Stimulated activated CD4-positive, alpha-beta T cell treated with anti-CD3 and anti-CD28 coated beads, Interleukin-4, amount 100 ng/mL, for 24 hours (primary cell): ENCODE measurements at regions not wholly inside any gene's neighbourhood (a gene's known extent, or its start where the extent isn't known, plus 50 kb on each side); places are given as distances from the start of the nearest gene placed in this dataset.
A peak's percentile ranks its signal among the peaks of the same experiment; 100 is the strongest.
"Not testable (repeated sequence)": the region's sequence is repeated elsewhere in the genome, so short reads cannot be mapped to it uniquely, and the experiment has no call there.

ENCODE experiments used
- DNase-seq: peaks from one replicate; pipeline ENCODE4 v3.0.0-alpha.2; 2020

DNA sequence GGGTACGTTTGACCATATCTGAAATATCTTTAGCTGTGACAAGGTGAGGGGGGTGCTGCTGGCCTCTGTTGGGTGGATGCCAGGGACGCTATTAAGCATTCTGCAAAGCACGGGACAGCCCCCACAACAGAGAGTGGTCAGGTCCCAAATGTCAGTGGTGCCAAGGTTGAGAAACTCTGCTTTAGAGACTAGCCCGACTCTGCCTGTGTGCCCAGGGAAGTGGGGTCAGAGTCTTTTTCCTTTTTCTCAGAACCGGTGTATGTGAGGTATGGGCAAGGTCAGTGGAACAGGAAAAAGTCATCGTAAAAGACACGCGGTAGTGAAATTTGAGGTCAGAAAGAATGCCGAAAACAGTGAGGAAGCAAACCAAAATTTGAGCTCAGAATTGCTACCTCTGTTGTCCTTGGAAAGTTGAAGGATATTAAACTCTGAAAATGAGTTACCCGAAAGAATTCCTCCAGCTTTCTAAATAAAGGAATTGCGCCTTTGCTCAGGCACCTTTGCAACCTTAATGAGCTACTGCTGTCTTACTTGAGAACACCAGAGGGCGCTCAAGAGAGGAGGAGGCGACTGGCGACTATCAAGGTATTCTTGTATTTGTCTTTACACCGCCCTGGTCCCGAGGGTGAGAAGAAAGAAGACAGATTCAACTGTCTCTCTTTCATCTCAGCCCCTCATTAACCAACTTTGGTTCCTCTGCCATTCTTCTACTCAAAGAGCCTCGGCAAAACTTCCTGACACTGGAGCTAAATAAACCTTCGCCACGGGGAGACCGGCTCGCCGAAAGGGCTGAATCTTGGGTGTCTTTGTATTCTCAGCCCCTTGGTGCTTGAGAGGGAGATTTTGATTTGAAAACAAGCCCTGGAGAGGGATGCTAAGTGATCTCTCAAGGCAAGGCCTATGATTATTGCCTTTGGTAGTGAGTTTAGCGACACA, 85.4 kb upstream of the OLIG2 start:
- peak; percentile 50 for DNase-seq

DNA sequence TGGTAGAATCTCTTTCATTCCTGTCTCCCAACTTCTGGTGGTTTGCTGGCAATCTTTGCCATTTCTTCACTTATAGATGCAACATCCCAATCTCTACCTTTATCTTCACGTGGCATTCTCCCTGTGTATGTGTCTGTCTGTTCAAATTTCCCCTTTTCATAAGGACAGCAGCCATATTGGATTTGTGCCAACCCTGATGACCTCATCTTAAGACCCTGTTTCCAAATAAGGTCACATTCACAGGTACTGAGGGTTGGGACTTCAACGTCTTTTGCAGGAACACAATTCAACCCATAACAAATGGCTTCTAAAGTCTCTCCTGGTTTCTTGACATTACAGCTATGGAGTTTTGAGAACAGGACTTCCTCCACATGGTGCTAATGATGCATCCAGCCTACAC, 84.5 kb upstream of the OLIG2 start:
- no peak for DNase-seq

DNA sequence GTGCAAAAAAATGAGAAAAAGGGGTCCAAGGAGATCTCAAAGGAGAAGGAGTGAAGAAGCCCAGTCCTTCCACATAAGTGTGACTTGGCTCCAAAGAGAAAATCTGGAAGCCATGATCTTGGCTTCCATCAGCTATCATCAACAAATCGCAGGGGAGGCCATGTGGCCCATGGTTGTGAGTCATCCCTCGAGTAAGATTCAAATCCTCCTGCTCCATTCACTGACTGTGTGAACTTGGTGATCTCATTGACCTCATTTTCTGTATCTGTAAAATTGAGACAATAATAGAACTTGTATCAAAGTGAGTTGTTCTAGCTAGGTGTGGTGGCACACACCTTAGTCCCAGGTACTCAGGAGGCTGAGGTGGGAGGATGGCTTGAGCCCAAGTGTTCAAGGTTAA, 79.1 kb upstream of the OLIG2 start:
- DNase-seq = no peak

DNA sequence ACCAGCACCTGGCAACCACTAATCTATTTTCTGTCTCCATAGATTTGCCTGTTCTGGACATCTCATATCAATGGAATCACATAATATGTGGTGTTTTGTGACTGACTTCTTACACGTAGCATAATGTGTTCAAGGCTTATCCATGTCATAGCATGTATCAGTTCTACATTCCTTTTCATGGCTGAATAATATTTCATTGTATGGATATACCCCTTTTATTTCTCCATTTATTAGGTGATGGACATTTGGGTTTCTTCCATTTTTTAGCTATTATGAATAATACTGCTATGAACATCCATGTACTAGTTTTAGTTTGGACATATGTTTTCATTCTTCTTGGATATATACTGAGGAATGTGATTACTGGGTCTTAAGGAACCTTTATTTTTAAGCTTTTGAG, 78.0 kb upstream of the OLIG2 start:
- DNase-seq = no peak

DNA sequence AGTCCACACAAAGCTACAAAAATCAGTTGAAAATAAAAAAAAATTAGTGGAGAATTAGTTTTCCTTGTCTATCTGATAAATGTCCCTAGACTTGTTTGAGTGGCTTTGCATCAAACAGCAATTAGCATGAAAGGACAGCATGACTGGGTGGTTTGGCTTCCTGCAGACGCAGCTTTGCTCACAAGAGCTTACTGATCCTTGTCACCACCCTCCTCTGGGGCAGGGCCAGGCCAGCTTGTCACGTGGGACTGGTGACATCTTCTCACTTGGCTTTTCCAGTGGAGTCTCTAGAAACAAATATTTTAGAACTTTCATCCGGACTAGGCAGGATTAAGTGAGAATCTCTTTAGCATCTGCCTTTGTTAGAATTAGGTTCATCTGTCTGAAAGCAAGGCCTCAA, 76.0 kb upstream of the OLIG2 start:
- no peak for DNase-seq

DNA sequence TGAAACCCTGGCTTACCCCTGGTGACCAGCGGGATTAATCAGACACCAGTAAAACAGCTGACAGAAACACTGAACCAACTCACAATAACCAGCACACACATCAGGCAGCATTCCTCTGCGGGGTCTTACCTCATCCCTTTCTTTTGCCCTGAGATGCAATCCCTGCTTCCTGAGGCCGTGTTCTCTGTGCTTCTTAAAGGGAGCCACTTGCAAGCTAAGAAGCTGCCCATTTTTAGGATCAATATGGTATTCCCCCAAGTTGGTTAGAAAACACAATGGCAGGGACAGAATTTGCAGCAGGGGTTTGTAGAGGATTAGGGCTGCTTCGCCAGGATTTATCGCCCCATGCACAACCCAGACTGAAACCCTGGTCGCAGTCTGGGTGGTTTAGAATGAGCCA, 74.7 kb upstream of the OLIG2 start:
- DNase-seq = no peak

DNA sequence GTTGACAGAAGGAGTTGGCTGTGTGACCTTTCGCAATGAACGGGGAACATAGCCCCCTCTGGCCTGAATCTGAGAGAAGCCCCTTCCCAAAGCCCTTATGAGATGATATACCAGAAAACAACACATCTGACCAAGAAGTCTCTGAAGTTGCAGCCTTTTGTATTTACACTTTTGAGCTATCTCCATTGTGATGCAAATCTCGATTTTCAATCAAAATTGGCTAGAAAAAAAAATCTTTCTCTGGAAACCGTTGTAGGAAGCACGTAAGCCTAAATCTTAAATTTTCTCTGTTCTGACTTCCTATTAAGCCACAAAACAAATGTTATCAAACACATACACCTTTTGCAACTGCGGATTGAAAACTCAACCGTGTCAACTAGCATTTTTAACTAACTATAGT, 71.4 kb upstream of the OLIG2 start:
- no peak for DNase-seq

DNA sequence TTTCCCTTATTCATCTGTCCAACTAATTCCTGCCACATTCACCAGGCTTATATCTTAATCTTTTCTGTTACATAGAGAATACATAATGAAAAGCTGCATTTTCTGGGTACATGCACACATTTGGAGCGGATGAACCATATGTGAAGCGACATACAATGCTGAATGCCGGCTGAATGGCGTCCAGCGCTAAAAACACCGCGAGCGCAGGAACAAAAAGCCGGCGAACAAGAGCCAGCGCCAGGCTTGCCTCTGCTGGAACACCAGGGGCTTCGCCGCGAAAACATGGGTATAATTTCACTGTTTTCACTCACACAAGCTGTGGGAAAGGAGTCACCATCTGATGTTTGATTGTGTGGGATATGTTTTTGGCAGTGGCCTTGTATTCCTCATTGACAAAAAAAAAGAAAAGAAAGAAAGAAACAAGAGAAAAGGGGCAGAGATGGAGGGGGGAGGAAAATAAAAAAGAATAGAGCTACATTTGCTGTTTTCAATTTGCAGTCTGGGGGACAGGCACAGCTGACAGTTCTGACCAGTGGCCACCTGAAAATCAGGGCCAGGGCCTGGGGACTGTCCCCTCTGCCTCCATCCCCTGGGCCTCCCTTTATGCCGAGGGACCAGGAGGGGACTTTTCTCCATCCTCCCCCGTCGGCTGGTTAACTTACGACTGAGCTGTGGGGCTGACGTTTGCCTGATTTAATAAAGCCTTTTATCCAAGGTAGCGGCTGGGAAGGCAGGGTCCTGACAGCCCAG, 70.2 kb upstream of the OLIG2 start:
- DNase-seq = no peak

DNA sequence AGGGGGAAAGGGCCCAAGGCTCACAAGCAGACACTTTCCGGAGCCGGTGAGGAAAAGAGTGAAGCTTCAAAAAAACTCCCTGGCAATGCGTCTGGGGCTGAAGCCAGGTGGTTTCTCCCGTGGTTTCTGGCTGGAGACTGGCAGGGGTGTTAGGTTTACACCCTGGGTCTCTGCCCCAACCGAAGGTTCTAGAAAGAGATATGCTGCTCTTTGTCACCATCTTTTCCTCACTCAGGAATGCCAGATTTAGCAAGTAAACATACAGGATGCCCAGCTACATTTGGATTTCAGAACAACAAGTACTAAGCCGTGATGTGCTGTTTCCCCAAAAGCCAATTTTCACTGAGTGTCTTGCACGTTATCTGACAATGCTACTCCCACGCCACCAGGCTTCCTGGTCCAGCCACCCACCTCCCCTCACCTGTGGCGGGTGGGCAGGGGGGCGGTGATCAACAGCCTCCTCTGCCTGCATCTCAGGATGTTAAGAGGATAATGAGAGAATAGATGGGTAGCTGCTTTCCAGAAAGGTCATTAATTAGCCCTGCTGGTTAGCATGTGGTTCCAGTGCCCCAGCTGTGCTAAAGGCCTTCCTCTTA, 69.6 kb upstream of the OLIG2 start:
- DNase-seq = no peak

DNA sequence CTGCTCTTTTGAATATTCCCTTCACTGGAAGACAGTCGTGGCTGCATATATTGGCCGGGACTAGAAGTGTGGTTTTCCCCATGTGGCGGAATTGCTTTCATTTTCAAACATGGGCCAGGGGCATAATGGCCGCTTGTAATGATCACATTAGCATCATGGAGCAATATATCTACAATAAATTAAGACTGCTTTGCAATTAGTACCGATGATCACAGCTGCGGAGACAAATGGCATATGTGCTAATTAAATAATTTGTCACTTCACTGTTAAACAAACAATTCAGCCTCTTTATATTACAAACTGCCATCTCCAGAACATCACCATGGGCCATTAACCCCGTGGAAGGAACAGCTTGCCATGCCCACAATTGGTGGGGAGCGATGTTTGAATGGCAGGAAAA, 68.2 kb upstream of the OLIG2 start:
- DNase-seq = no peak

DNA sequence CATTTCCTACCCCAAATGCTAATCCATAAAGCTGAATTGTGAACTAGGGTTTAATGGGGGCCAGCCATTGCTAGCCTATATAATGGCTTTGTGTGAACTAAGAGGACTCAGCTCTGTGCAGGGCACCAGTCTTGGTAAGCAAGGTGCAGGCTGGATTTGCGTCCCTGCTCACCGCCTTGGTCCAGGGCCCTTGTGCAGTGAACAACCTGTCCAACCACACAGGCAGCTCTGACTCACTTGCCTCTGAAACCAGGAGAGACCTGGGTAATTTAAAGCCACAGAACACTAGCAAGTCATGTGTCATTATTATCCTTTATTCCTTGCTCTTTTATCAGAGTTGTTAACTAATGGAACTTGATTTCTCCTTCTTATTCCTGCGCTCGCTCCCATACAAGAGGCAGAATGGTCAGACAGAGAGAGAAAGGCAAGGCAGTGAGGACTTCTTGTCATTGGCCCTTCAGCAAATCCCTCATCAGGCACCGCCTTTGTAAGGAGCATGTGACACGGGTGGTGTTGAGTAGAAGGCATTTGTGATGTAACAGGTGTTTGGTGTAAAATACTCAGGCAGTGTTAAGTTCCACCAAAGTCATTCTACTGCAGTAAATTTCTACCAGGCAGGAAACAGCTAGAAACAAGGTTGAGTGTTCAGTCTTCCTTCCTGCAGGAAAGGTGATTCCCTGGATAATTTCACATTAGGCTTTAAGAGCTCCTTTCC, 67.3 kb upstream of the OLIG2 start:
- no peak for DNase-seq

DNA sequence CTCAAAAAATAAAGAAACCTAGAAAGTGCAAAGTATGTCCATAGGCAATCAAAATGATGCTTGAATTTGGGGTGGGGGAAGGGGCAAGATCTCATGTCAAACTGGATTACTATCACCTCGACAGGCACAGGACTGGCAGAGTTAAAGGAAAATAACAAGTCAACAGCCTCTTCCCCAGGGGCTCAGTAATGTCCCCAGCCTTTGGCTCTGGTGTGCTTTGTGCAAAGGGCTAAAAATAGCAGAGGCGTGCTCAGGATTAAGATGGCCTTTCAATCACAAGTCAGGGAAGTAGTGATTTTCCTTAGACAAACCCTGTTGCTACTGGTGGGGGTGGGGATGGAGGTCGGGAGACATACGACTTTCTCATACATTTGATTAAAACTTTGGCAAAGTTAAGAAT, 63.5 kb upstream of the OLIG2 start:
- DNase-seq = no peak

DNA sequence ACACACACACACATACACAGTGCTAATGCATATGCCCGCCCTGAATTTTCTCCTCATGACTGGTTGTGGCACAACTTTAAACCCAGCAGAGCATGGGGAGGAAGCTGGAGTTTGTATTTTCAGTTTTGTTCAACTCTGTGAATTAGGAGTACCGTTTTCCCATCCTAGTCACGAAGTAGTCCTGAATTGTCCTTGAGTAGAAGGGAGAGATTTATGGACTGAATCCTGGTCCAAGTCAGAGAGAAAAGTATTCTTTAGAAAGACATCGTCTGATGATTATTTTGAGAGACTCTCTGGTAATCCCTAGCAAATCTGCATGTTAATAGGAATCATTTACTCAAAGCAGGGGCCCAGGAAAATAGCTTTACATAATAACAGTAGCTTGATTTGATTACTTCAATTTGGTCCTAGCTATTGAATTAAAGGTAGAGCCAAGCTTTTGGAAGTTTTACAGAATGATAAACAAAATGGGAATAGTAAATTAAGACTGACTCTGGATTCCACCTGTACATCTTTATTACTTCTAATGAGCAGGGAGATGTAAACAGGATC, 60.5 kb upstream of the OLIG2 start:
- no peak for DNase-seq

DNA sequence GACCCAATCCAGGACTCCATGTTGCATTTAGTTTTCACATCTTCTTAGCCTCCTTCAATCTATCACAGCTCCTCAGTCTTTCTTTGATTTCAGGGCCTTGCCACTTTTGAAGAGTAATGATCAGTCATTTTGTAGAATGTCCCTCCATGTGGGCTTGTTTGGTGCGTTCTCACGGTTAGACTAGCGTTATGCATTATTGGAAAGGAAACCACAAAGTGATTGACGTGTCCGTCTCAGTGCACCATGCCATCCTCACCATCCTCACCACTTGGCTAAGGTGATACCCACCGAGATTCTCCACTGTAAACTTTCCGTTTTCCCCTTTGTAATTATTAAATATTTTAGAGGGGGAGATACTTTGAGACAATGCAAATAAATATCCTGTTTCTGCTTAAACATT, 59.6 kb upstream of the OLIG2 start:
- no peak for DNase-seq

DNA sequence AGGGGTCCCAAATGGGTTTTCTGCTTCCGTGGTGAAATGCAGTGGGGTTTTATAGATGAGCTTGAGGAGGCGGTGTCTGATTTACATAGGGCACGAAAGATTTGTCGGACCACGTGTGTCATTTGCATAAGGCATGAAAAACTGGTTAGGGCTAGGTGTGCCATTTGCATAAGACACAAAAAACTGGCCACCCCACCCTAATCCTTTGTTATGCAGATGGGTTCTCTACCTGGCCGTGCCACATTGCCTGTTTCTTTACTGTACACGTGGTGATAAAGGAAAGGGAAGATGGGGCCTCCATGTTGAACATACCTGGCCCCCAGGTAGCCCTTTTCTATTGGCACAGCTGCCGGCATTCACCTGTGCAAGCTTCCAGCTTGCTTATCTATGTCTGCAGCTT, 57.6 kb upstream of the OLIG2 start:
- DNase-seq = not testable (repeated sequence)

DNA sequence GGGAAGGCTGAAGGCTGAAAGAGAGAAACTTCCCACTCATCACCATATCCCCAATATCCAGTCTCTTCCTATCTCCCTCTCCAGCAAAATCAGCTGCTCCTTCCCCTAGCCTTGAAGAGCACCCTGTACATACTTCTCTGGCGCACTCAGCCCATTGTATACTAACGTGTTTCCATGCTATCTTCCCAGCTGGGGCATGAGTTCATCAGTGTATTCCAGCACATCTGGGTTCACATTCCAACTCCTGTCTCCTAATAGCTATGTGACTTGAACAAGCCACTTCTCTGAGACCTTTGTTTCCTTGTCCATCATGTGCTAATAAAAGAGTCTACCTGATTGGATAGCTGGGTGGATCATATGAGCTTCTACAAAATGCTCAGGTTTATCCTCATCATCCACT, 51.1 kb upstream of the OLIG2 start:
- no peak for DNase-seq

DNA sequence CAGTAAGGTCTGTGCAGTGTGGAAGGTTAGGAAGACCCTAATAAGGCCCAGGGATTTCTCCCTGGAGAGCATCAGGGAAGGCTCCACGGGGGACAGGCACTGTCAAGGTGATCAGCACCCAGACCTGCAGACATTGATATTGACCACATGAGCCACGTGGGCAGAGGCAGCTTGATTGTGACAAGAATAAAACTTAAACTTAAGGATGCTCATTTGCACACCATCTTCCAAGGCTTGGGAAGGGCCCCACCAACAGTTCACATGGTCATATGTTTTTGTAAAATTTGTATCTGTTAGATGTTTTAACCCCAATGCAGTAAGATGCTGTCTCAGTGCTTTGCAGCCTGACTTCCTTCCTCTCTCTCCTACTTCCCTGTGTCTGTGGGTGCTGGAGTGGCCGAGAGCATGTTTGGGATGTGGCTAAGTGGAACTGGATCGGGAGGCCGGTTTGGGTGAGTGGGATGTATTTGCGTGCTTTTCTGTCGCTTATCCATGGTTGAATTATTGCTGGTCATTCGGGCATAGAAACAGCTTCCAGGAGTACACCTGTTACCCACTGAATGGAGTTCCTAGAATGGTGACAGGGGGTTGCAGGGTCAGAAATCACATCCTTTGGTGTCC, 49.8 kb upstream of the OLIG2 start:
- DNase-seq = no peak
